ENCODE measurements at regions not wholly inside any gene's neighbourhood (a gene's known extent, or its start where the extent isn't known, plus 50 kb on each side); places are given as distances from the start of the nearest gene placed in this dataset.

DNA sequence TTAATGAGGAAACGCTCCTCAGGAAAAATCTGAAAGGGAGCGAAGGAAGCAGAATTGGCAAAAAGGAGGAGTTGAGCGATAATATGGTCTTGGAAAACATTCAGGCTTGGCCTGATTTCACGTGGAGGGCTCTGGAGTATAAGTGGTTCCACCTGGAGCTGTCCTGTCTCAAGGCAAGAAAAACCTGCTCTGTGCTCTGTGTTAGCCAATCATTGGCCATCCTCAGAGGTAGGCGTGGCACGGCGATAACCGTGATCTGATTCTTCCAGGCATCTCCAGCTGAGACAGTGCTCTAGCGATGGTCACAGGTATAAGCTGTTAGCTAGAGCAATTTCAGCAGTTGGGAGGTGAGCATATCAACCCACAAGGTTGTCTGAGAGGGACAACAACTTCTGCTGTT, 450.5 kb upstream of the MAF start:
- TF ChIP-seq POLR2A (IDR thresholded peaks at IDR 0.05) (no peak), EP300 (IDR thresholded peaks at IDR 0.05) (no peak), POLR2AphosphoS5 (IDR thresholded peaks at IDR 0.05) (no peak)
- TF ChIP-seq, protein P1, sequence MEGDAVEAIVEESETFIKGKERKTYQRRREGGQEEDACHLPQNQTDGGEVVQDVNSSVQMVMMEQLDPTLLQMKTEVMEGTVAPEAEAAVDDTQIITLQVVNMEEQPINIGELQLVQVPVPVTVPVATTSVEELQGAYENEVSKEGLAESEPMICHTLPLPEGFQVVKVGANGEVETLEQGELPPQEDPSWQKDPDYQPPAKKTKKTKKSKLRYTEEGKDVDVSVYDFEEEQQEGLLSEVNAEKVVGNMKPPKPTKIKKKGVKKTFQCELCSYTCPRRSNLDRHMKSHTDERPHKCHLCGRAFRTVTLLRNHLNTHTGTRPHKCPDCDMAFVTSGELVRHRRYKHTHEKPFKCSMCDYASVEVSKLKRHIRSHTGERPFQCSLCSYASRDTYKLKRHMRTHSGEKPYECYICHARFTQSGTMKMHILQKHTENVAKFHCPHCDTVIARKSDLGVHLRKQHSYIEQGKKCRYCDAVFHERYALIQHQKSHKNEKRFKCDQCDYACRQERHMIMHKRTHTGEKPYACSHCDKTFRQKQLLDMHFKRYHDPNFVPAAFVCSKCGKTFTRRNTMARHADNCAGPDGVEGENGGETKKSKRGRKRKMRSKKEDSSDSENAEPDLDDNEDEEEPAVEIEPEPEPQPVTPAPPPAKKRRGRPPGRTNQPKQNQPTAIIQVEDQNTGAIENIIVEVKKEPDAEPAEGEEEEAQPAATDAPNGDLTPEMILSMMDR (IDR thresholded peaks at IDR 0.05) = no peak
